ENCODE measurements at regions not wholly inside any gene's neighbourhood (a gene's known extent, or its start where the extent isn't known, plus 50 kb on each side); places are given as distances from the start of the nearest gene placed in this dataset.

- TF ChIP-seq CTCF (IDR thresholded peaks at IDR 0.05; ENCODE audit: low read length): no peak
- TF ChIP-seq EZH2 (IDR thresholded peaks at IDR 0.05; ENCODE audit: borderline replicate concordance, low read length): no peak
Measured at GRCh38 chr14:83356080-83356479, 1822.4 kb upstream of the SEL1L start.
